Neutrophil (primary cell): ENCODE measurements at regions not wholly inside any gene's neighbourhood (a gene's known extent, or its start where the extent isn't known, plus 50 kb on each side); places are given as distances from the start of the nearest gene placed in this dataset.

Source experiments
- H3K27ac ChIP-seq: fragments of 200-600 bp; sonication (generic); 2 replicates; pipeline ENCODE4 v1.5.1; 2016; ENCODE audit warnings: mild to moderate bottlenecking, moderate library complexity
- H3K27me3 ChIP-seq: fragments of 200-600 bp; sonication (generic); 2 replicates; pipeline ENCODE4 v1.6.0; 2016; ENCODE audit warnings: mild to moderate bottlenecking
- H3K36me3 ChIP-seq: fragments of 200-600 bp; sonication (generic); 2 replicates; pipeline ENCODE4 v1.5.1; 2017
- H3K4me1 ChIP-seq, 2 experiments: fragments of 200-600 bp in 1 of 2; sonication (generic) in 1 of 2; 1 replicate in 1 of 2; 2 replicates in 1 of 2; pipeline versions ENCODE4 v1.5.1 to v1.6.1; 2013 to 2016; ENCODE audit warnings: low read depth in 1 of 2, low read length in 1 of 2, mild to moderate bottlenecking in 1 of 2, moderate library complexity in 1 of 2; ENCODE audit not compliant: control insufficient read depth in 1 of 2, insufficient read depth in 1 of 2
- H3K4me3 ChIP-seq, 2 experiments: fragments of 200-600 bp in 1 of 2; sonication (generic) in 1 of 2; 1 replicate in 1 of 2; 2 replicates in 1 of 2; pipeline ENCODE4 v1.5.1; 2013 to 2016; ENCODE audit warnings: low read depth in 1 of 2, low read length in 1 of 2, mild to moderate bottlenecking in 1 of 2, moderate library complexity in 1 of 2
- H3K9me3 ChIP-seq: fragments of 200-600 bp; sonication (generic); 2 replicates; pipeline ENCODE4 v1.5.1; 2016
- CTCF ChIP-seq: fragments of 200-600 bp; sonication (generic); IDR thresholded peaks from 2 replicates; pipeline ENCODE4 v1.5.1; 2016; ENCODE audit warnings: antibody characterized with exemption

- H3K9me3 ChIP-seq: no peaks in the 10 kb centered on the region
- H3K27me3 ChIP-seq: no peaks in the 10 kb centered on the region
- H3K36me3 ChIP-seq: no peaks in the 10 kb centered on the region
- H3K27ac ChIP-seq: no peak overlapping the region
- no peak for TF ChIP-seq CTCF
- H3K4me3 ChIP-seq: no peak overlapping the region
- H3K4me1 ChIP-seq: no peaks in the 10 kb centered on the region
These were observed 174.9 kb upstream of the TRIM24 start for GRCh38 chr7:138285129-138285528.

- no peaks in the 10 kb centered on the region for H3K27me3 ChIP-seq
- no peaks in the 10 kb centered on the region for H3K4me1 ChIP-seq
- no peak for TF ChIP-seq CTCF
- H3K27ac ChIP-seq: no peak overlapping the region
- H3K4me3 ChIP-seq: no peak overlapping the region
- no peaks in the 10 kb centered on the region for H3K36me3 ChIP-seq
- H3K9me3 ChIP-seq: no peaks in the 10 kb centered on the region
These were observed 173.2 kb upstream of the TRIM24 start for GRCh38 chr7:138286846-138287245.

DNA sequence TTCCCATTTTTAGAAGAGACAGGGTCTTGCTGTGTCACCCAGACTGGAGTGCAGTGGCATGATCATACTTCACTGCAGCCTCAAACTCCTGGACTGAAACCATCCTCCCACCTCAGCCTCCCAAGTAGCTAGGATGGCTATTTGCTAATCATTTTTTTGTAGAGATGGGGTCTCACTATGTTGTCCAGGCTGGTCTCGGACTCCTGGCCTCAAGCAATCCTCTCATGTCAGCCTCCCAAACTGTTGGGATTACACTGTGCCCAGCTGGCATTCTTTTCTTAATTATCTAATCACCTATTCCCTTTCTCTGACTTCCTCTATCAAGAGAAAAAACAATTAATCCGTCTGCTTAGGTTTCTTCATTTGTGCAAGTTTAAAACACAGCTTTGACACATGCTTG lies 172.5 kb upstream of the TRIM24 start:
- no peaks in the 10 kb centered on the region for H3K36me3 ChIP-seq
- no peak for TF ChIP-seq CTCF
- H3K4me1 ChIP-seq: no peaks in the 10 kb centered on the region
- H3K4me3 ChIP-seq: no peak overlapping the region
- no peaks in the 10 kb centered on the region for H3K27me3 ChIP-seq
- H3K9me3 ChIP-seq: no peaks in the 10 kb centered on the region
- no peak overlapping the region for H3K27ac ChIP-seq

DNA sequence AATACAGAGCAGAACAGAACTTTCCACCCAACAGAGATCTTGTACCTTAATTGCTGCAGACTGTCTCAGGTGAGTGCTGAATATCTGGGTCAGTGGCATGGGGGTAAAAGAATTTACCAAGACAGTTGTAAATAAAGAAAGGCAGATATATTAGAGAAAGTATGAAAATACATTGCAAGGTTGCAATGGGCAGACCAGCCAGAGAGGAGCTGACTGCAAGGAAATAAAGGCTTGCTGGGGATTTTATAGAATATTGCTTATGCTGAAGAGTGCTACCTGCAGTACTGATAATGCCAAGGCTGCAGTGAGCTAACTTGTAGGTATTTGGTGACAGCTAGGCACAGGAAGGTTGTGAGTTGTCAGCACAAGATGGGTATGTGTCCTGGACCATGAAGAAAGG lies 171.0 kb upstream of the TRIM24 start:
- Histone ChIP-seq H3K36me3 (no peaks in the 10 kb centered on the region), H3K4me1 (no peaks in the 10 kb centered on the region), H3K27ac (no peak overlapping the region), H3K9me3 (no peaks in the 10 kb centered on the region), H3K4me3 (no peak overlapping the region), H3K27me3 (no peaks in the 10 kb centered on the region)
- TF ChIP-seq CTCF: no peak

DNA sequence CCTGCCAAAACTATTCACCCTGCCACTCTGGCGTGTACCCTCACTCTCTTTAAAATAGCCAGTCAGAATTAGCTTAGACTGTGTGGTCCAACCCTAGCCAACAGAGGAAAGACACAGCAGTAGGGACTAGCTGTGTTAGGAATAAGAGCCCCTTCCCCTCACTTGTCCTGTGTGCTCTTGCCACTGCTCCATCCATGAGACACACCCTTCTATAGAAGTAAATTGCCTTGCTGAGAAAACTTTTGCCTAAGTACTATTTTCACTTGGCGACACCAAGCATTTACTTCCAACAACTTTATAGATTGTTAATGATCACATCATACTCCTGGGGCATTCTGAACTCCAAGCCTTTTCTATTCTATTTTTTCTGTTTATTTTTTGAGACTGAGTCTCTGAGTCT lies 170.2 kb upstream of the TRIM24 start:
- Histone ChIP-seq H3K27me3 (no peaks in the 10 kb centered on the region), H3K4me3 (no peak overlapping the region), H3K36me3 (no peaks in the 10 kb centered on the region), H3K9me3 (no peaks in the 10 kb centered on the region), H3K27ac (no peak overlapping the region), H3K4me1 (no peaks in the 10 kb centered on the region)
- TF ChIP-seq CTCF: no peak

- Histone ChIP-seq H3K4me1 (no peaks in the 10 kb centered on the region), H3K9me3 (no peaks in the 10 kb centered on the region), H3K27ac (no peak overlapping the region), H3K27me3 (no peaks in the 10 kb centered on the region), H3K4me3 (no peak overlapping the region), H3K36me3 (no peaks in the 10 kb centered on the region)
- TF ChIP-seq CTCF: no peak
These were observed 167.1 kb upstream of the TRIM24 start for GRCh38 chr7:138292951-138293350.
